PC-3 (cell line): ENCODE measurements at regions not wholly inside any gene's neighbourhood (a gene's known extent, or its start where the extent isn't known, plus 50 kb on each side); places are given as distances from the start of the nearest gene placed in this dataset.

ENCODE experiments used
- ATAC-seq: fragments of 200-7000 bp; cut with Tn5 transposase; 2 replicates; pipeline ENCODE4 v1.9.1; 2020; ENCODE audit warnings: mild to moderate bottlenecking, moderate library complexity
- BruUV-seq: library from RNA; stranded (reverse); fragments of 400-500 nt; replicated peaks from 2 replicates; lab custom pipeline; 2021; lab: Mats Ljungman, UMichigan
- CTCF ChIA-PET: fragments of 300-600 bp; sonication (Branson Sonifier 250); formaldehyde crosslinking; loops from one replicate; lab custom pipeline; 2022; ENCODE audit warnings: antibody characterized with exemption; lab: Charles Lee
- POLR2A ChIA-PET: fragments of 300-600 bp; sonication (Branson Sonifier 250); formaldehyde crosslinking; loops from one replicate; lab custom pipeline; 2022; ENCODE audit warnings: antibody characterized with exemption; ENCODE audit not compliant: unreplicated experiment; lab: Charles Lee
- DNase-seq: peaks from one replicate; pipeline ENCODE4 v3.0.0-alpha.2; 2015
- H2AFZ ChIP-seq: fragments of 300-600 bp; sonication (generic); 2 replicates; pipeline ENCODE4 v1.6.0; 2016; ENCODE audit warnings: antibody characterized with exemption, low read length
- H3F3A ChIP-seq: fragments of 300-600 bp; sonication (generic); one replicate; pipeline ENCODE4 v1.6.0; 2017; ENCODE audit warnings: antibody characterized with exemption, low read length, control low read depth, mild to moderate bottlenecking; ENCODE audit not compliant: unreplicated experiment
- H3K27ac ChIP-seq: fragments of 300-600 bp; sonication (generic); 2 replicates; pipeline ENCODE4 v1.5.1; 2016; ENCODE audit warnings: mild to moderate bottlenecking, low read length
- H3K27me3 ChIP-seq: fragments of 300-600 bp; sonication (generic); 2 replicates; pipeline ENCODE4 v1.6.1; 2016; ENCODE audit warnings: low read length, mixed read lengths
- H3K36me3 ChIP-seq: fragments of 300-600 bp; sonication (generic); 2 replicates; pipeline ENCODE4 v1.6.1; 2016; ENCODE audit warnings: low read depth, mixed run types, low read length, mixed read lengths
- H3K4me1 ChIP-seq: fragments of 300-600 bp; sonication (generic); 2 replicates; pipeline ENCODE4 v1.5.1; 2016; ENCODE audit warnings: low read length; ENCODE audit not compliant: insufficient read depth
- H3K4me2 ChIP-seq: fragments of 300-600 bp; sonication (generic); 2 replicates; pipeline ENCODE4 v1.6.0; 2016; ENCODE audit warnings: low read length
- H3K4me3 ChIP-seq: fragments of 300-600 bp; sonication (generic); 2 replicates; pipeline ENCODE4 v1.5.1; 2016; ENCODE audit warnings: mild to moderate bottlenecking, low read length, mixed read lengths
- H3K79me2 ChIP-seq: fragments of 300-600 bp; sonication (generic); 2 replicates; pipeline ENCODE4 v1.6.1; 2017; ENCODE audit warnings: low read length, mixed read lengths
- H3K9ac ChIP-seq: fragments of 300-600 bp; sonication (generic); 2 replicates; pipeline ENCODE4 v1.6.0; 2016; ENCODE audit warnings: mild to moderate bottlenecking, low read length
- H3K9me2 ChIP-seq: fragments of 300-600 bp; sonication (generic); replicated peaks from 2 replicates; pipeline ENCODE4 v1.6.1; 2016; ENCODE audit warnings: mixed run types, low read length, mixed read lengths
- H3K9me3 ChIP-seq: fragments of 300-600 bp; sonication (generic); 2 replicates; pipeline ENCODE4 v1.6.1; 2016; ENCODE audit warnings: low read length, mixed read lengths
- H4K20me1 ChIP-seq: fragments of 300-600 bp; sonication (generic); 2 replicates; pipeline ENCODE4 v1.6.1; 2016; ENCODE audit warnings: low read length, mixed read lengths
- CTCF ChIP-seq: fragments of 300-600 bp; sonication (generic); conservative IDR thresholded peaks from 2 replicates; pipeline ENCODE4 v1.5.1; 2017; ENCODE audit warnings: antibody characterized with exemption, low read depth, mild to moderate bottlenecking, low read length
- EZH2 ChIP-seq: fragments of 300-600 bp; sonication (generic); IDR thresholded peaks from one replicate; pipeline ENCODE4 v1.6.1; 2017; ENCODE audit warnings: antibody characterized with exemption, mild to moderate bottlenecking, low read length; ENCODE audit not compliant: unreplicated experiment
- EZH2phosphoT487 ChIP-seq: fragments of 300-600 bp; sonication (generic); IDR thresholded peaks from 2 replicates; pipeline ENCODE4 v1.6.1; 2018; ENCODE audit warnings: mild to moderate bottlenecking, antibody characterized with exemption, low read length, borderline replicate concordance
- intact Hi-C: fragments of 100-400 bp; cut with micrococcal nuclease; formaldehyde crosslinking; loops from 2 replicates; pipeline ENCODE4 v1.9.0; 2023

DNA sequence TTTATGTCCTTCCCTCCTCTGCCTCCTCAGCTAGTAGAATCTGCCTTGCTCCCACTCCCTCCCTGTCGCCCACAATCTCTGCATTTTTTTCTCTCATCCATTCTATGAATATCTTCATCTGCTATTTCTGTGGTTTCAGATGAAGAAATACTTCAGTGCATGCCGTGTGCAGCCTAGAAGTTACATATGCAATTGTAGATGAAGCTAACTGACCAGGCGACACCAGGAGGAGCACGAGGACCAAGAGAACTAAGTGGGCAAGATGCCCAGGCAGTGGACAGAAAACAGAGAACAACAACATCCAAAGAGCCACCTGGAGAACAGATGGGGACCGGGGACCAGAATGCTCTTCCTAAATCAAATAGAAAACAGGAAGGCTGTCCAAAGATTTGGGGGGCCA lies 121.4 kb upstream of the ATP11B start:
- Histone ChIP-seq H3K9ac (no peak overlapping the region), H3F3A (no peaks in the 10 kb centered on the region), H3K4me3 (no peak overlapping the region), H3K4me2 (no peak overlapping the region), H3K27me3 (peaks cover 61% of the 10 kb centered on the region), H3K36me3 (no peaks in the 10 kb centered on the region), H3K9me2 (no peaks in the 10 kb centered on the region), H2AFZ (no peak overlapping the region), H4K20me1 (no peaks in the 10 kb centered on the region), H3K27ac (no peak overlapping the region), H3K79me2 (no peaks in the 10 kb centered on the region), H3K4me1 (no peaks in the 10 kb centered on the region), H3K9me3 (no peaks in the 10 kb centered on the region)
- no peak for DNase-seq
- intact Hi-C loops: no loop called here
- CTCF ChIA-PET: no interaction called here
- POLR2A ChIA-PET: no interaction called here
- BruUV-seq: no TSS peak
- no peak for ATAC-seq
- TF ChIP-seq EZH2 (no peak), CTCF (no peak), EZH2phosphoT487 (no peak)

DNA sequence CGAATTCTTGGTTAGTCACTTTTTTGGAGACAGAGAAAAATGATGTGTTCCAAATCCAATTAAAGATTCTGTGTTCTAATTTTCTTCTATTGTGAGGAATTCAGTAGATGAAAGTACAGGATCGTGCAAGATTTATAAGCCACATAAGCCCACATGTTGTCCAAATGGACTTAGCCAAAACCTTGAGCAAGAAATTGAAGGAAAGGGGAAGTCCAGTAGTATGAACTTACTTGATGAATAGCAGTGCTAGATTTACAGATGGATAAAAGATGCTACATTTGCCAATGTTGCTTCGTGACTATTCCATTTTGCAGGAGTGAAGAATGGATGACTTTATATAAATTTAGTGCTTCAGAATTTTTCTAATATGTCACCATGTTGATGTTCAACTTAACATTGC lies 120.0 kb upstream of the ATP11B start:
- TF ChIP-seq EZH2: no peak
- no peak for TF ChIP-seq CTCF
- TF ChIP-seq EZH2phosphoT487: no peak
- Histone ChIP-seq H3K4me1 (no peaks in the 10 kb centered on the region), H3K36me3 (no peaks in the 10 kb centered on the region), H3F3A (no peaks in the 10 kb centered on the region), H3K79me2 (no peaks in the 10 kb centered on the region), H3K9me3 (no peaks in the 10 kb centered on the region), H3K27me3 (peaks cover 69% of the 10 kb centered on the region), H2AFZ (no peak overlapping the region), H3K9ac (no peak overlapping the region), H3K4me3 (no peak overlapping the region), H3K27ac (no peak overlapping the region), H3K4me2 (no peak overlapping the region), H3K9me2 (no peaks in the 10 kb centered on the region), H4K20me1 (no peaks in the 10 kb centered on the region)
- ATAC-seq: no peak
- intact Hi-C loops: no loop called here
- BruUV-seq: no TSS peak
- CTCF ChIA-PET: interaction anchor here (1.0 kb wide), 1 partner anchor 973 kb away, joined by 4 read pairs; no protein-coding TSS in a partner anchor
- POLR2A ChIA-PET: no interaction called here
- no peak for DNase-seq
